Calu3 (cell line): ENCODE measurements at regions not wholly inside any gene's neighbourhood (a gene's known extent, or its start where the extent isn't known, plus 50 kb on each side); places are given as distances from the start of the nearest gene placed in this dataset.

ENCODE experiments used
- BruUV-seq: library from RNA; stranded (reverse); fragments of 400-500 nt; replicated peaks from 2 replicates; lab custom pipeline; 2021; lab: Mats Ljungman, UMichigan
- CTCF ChIA-PET: fragments of 300-600 bp; sonication (Branson Sonifier 250); formaldehyde crosslinking; loops from one replicate; lab custom pipeline; 2022; ENCODE audit warnings: antibody characterized with exemption; lab: Charles Lee
- DNase-seq: peaks from one replicate; pipeline ENCODE4 v3.0.0; 2022
- H3K27ac Mint-ChIP-seq: one replicate; pipeline ENCODE4 v1.8.0; 2022; ENCODE audit warnings: mixed read lengths; ENCODE audit not compliant: unreplicated experiment
- H3K27me3 Mint-ChIP-seq: one replicate; pipeline ENCODE4 v1.8.0; 2022; ENCODE audit warnings: mixed read lengths; ENCODE audit not compliant: unreplicated experiment
- H3K36me3 Mint-ChIP-seq: one replicate; pipeline ENCODE4 v1.8.0; 2022; ENCODE audit warnings: mild to moderate bottlenecking, moderate library complexity, mixed read lengths; ENCODE audit not compliant: insufficient read depth, unreplicated experiment
- H3K4me1 Mint-ChIP-seq: one replicate; pipeline ENCODE4 v1.8.0; 2022; ENCODE audit warnings: mild to moderate bottlenecking, low read depth, mixed read lengths; ENCODE audit not compliant: unreplicated experiment
- H3K4me3 Mint-ChIP-seq: one replicate; pipeline ENCODE4 v1.8.0; 2022; ENCODE audit warnings: mild to moderate bottlenecking, low read depth, moderate library complexity, mixed read lengths; ENCODE audit not compliant: unreplicated experiment
- H3K9me3 Mint-ChIP-seq: one replicate; pipeline ENCODE4 v1.8.0; 2022; ENCODE audit warnings: low read depth, mixed read lengths; ENCODE audit not compliant: unreplicated experiment
- CTCF ChIP-seq: fragments of 200-600 bp; IDR thresholded peaks from one replicate; pipeline ENCODE4 v1.8.0; 2022; ENCODE audit warnings: antibody characterized with exemption; ENCODE audit not compliant: unreplicated experiment
- intact Hi-C: fragments of 100-400 bp; cut with micrococcal nuclease; formaldehyde crosslinking; loops from one replicate; pipeline ENCODE4 v1.10.0; 2022; ENCODE audit not compliant: unreplicated experiment

DNA sequence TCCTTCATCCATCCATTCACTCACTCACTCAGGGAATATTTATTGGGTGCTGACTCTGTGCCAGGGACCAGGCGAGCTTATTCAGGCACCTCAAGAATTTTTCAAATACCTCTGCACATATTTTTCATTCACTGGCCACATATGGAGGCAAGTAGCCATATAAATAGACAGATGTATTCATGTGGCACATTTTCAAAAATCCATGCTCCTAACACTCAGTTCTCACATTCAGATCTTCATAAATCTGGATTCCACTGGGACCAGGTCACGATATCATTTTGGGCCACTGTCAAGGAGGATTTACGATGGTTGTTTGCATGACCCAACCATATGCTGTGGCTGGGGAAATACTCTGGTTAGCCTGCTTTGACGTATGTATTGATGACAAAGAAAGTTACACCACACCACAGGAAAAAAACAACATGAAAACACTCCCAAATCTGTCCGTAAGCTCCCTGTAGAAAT lies 241.8 kb upstream of the LRTM1 start:
- intact Hi-C loops, result no loop called here
- no peaks in the 10 kb centered on the region for H3K27me3 Mint-ChIP-seq
- no peak for DNase-seq
- H3K4me3 Mint-ChIP-seq, result no peak overlapping the region
- TF ChIP-seq CTCF, result no peak
- H3K27ac Mint-ChIP-seq, result no peak overlapping the region
- H3K4me1 Mint-ChIP-seq, result no peaks in the 10 kb centered on the region
- H3K9me3 Mint-ChIP-seq, result peaks cover 6% of the 10 kb centered on the region
- CTCF ChIA-PET, result no interaction called here
- H3K36me3 Mint-ChIP-seq, result no peaks in the 10 kb centered on the region
- no TSS peak for BruUV-seq

- BruUV-seq, result no TSS peak
- Mint-ChIP-seq H3K9me3 (peaks cover 6% of the 10 kb centered on the region), H3K4me1 (no peaks in the 10 kb centered on the region), H3K4me3 (no peak overlapping the region), H3K27ac (no peak overlapping the region), H3K36me3 (no peaks in the 10 kb centered on the region), H3K27me3 (no peaks in the 10 kb centered on the region)
- DNase-seq, result no peak
- CTCF ChIA-PET, result no interaction called here
- intact Hi-C loops, result no loop called here
- TF ChIP-seq CTCF, result no peak
Observed at GRCh38 chr3:55169161-55169560, 241.3 kb upstream of the LRTM1 start.

GRCh38 chr3:55167586-55168317 lies 239.9 kb upstream of the LRTM1 start:
- H3K9me3 Mint-ChIP-seq, result peaks cover 11% of the 10 kb centered on the region
- CTCF ChIA-PET, result no interaction called here
- H3K27ac Mint-ChIP-seq, result no peak overlapping the region
- no peak for DNase-seq
- H3K36me3 Mint-ChIP-seq, result no peaks in the 10 kb centered on the region
- H3K4me3 Mint-ChIP-seq, result no peak overlapping the region
- BruUV-seq, result no TSS peak
- H3K4me1 Mint-ChIP-seq, result no peaks in the 10 kb centered on the region
- intact Hi-C loops, result no loop called here
- TF ChIP-seq CTCF, result no peak
- H3K27me3 Mint-ChIP-seq, result no peaks in the 10 kb centered on the region

DNA sequence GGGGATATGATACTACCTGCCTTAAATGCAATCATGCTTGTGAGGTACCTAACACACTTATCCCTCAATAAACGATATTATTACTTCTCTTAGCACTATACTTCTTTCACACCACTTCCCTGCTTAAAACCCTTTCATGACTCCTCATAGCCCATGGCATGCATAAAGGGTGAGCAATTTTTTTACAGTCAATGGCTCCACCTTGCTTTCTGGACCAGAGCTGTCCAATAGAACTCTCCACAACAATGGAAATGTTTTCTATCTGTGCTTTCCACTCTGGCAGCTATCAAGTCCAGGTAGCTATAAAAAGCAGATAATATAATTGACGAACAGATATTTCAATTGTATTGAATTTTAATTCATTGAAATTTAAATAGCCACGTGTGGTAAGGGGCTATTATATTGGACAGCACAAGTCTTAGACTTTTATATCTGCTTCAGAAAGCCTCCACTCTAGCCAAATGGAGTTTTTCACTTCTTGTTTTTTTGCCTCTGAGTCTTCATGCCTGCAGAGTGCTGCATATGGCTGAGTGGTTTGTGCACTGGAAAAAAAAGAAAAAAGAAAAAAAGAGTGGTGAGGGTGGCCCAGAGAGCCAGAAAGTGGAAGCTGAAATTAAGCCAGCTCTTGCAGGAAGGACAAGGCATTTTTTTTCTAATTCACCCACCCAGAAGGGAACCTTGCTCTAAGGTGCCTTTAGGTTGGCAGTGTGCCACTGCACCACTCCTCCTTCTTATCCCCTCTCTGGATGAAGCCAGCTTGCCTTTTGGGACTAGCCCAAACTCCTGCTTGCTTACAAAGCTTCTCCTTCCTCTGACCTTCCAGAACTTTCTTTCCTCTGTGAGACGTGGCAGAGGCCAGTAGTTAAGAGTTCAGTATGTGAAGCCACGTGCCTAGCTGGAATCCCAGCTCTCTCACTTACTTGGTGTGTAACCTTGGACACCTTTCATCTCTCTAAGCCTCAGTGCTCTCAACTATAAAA lies 239.0 kb upstream of the LRTM1 start:
- no peaks in the 10 kb centered on the region for H3K4me1 Mint-ChIP-seq
- CTCF ChIA-PET, result no interaction called here
- no peaks in the 10 kb centered on the region for H3K36me3 Mint-ChIP-seq
- no peak for DNase-seq
- H3K4me3 Mint-ChIP-seq, result no peak overlapping the region
- H3K27me3 Mint-ChIP-seq, result no peaks in the 10 kb centered on the region
- H3K9me3 Mint-ChIP-seq, result peaks cover 14% of the 10 kb centered on the region
- no peak for TF ChIP-seq CTCF
- no TSS peak for BruUV-seq
- intact Hi-C loops, result no loop called here
- H3K27ac Mint-ChIP-seq, result no peak overlapping the region
